Activated T-cell treated with anti-CD3 and anti-CD28 coated beads, Interleukin-2, amount 50 U/mL, for 1 hour (primary cell): ENCODE measurements at regions not wholly inside any gene's neighbourhood (a gene's known extent, or its start where the extent isn't known, plus 50 kb on each side); places are given as distances from the start of the nearest gene placed in this dataset.

Source experiments
- DNase-seq: peaks from one replicate; pipeline ENCODE4 v3.0.0-alpha.2; 2020

DNA sequence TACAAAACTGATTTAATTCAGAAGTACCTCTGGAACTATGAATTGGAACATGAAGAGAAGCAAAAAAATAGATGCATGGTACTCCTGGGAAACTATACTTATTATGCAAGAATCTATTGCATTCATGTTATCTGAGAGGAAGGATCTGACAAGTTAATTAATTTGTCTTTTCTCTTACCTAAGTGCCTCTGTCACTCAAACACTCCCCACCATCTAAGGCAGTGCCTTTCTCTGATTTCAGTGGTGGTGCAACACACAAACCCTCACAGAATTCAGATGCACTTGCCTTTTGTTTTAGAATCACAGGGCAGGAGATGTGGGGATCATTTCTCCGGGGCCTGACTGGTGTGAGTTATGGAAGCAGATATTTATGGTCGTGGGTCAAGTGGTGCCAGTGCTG is 52.5 kb upstream of the C9orf72 start:
- no peak for DNase-seq

DNA sequence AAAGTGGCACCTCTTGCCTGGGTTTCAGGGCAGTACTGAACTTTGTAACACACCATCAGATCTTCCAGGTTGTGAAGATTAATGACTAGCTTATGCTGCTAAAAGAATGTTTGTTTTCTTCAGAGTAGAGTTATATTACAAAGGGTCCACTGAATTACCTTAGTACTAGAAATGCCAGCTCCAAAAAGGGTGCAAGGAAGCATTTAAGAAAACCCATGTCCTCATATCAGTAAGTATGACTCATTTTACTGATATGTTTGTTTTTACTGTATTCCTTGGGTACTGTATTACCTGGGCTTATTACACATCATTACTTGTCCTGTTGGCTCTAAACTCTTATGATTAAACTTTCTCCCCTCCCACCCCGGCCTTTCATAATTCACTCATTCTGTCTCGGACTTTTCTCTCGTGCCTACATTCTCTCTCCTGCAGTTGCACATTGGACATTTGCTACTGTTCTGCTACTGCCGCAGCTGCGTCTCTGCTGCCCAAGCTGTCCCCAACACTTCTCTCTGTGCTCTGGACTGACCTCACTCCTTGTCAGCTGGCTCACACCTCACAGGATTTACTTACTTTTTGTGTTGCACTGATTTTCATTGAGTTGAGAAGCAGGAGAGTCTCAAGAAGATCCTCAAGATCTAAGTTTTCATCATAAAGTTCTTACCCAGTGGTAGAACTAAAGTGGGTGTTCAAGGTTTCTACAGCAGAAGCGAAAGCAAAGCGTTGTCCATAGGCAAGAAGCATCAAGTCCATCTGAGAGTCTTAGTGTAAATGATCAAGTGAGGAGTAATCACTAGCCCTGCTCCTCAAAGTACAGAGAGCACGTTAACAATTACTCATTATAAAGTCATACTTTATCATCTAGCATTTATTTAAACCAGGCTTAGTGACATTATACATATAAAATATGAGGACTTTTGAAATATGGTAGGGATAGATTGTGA is 53.2 kb upstream of the C9orf72 start:
- no peak for DNase-seq

GRCh38 chr9:27627188-27627564 is 53.9 kb upstream of the C9orf72 start:
- no peak for DNase-seq

DNA sequence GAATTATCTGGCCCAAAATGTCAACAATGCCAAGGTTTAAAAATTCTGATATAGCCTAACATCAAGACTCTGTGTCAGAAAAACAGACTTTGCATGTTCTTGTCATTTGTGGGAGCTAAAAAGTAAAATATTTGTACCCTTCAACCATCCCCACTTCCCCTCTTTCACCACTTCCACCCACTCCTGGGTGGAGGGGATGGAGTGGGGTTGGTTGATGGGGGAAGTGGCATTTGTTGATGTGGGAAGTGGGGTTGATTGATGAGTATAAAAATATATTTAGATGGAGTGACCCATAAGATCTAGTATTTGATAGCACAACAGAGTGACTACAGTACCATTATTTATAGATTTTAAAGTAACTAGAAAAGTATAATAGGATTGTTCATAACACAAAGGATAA is 55.0 kb upstream of the C9orf72 start:
- DNase-seq, result no peak

DNA sequence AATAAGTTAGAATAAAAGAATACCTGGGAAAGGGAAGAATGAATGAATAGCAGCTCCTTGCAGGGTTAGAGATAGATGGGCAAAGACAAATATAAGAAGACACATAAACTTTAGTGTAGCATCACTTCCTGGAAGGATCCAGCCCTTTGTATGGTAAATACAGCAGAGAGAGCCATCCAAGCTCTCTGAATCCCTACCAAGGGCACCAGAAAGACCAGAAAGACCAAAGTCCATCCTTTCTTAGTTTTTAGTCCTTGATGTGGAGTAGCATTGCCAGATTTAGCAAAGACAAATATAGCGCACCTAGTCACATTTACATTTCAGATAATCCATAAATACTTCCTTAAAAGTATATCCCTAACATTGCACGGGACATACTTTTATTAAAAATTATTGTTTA is 56.1 kb upstream of the C9orf72 start:
- DNase-seq, result no peak

DNA sequence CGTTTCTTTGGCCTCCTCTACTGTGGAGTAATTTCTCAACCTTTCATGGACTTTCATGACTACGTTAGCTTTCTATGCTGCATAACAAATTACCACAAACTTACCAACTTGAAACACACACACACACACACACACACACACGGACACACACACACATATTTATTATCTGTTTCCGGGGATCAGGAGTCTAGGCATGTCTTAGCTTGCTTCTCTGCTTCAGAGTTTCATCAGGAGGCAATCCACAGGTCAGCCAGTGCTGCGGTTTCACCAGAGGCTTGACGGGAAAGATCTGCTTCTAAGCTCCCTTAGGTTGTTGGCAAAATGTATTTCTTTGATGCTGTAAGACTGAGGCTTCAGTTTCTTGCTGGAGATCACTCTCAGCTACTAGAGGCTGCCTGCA is 59.0 kb upstream of the C9orf72 start:
- DNase-seq, result no peak

DNA sequence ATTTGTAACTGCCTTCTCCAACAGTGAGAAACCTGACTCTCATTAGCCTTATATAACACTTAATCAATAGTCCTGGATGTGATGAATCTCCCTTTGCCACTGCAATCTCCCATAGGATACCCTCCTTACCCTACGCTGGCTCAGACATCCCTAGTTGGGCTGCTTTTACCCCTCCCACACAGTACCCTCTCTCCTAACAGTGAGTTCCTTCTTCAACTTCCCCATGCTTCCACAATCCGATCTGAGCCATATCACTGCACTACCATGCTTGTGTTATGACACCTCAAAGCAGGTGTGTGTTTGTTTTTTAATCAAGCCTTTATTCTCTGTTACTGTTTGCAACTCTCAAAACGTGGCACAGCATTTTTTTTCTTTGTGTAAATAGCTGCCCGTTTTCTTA is 60.5 kb upstream of the C9orf72 start:
- no peak for DNase-seq

GRCh38 chr9:27634879-27635278 is 61.6 kb upstream of the C9orf72 start:
- DNase-seq, result no peak

DNA sequence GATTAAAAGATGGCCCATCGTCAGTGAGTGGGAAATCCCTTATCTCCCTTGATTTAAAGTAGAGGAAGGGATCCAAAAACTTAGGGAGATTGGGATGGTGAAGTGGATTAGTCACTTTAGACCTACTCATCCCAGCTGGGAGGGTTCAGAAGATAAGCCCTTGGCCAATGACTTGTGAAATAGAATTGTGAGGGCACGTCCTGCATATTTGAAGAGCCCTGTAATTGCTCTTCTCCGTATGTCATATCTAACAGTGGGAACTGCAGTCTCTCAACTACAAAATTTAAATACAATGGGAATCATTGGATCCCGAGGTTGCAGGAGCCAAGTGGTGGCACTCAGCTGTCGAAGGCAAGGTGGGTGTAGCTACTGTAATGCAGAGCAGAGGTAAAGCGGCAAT is 65.4 kb upstream of the C9orf72 start:
- no peak for DNase-seq

DNA sequence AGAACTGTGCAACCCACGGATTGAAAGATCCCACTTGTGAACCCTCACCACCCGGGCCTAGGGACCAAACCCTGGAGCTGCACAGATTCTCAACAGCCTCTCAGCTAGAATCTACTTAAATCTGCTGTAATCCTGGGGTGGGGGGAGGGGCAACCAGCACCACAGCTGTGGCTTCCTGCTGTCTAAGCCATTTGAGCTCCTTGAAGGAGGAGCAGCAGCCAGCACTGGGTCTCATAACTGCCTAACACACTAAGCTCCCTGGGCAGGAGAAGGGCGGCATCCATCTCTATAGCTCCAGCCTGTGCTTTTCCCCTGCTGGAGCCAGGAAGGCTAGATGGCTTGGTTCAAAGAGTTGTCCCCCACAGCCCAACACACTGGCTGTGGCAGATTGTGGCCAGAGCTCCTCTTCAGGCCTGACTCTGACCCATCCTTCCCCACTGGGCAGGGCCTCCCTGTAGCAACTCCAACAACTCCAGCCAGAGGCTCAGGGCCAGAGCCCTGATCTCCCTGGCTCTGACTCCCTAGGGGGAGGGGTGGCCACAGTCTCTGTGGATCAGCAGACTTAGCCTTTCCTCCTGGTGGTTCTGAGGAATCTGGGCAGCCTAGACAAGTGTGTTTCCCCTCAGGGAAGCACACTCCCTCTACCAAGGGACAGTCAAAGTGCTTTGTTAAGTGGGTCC is 72.0 kb upstream of the C9orf72 start:
- no peak for DNase-seq

DNA sequence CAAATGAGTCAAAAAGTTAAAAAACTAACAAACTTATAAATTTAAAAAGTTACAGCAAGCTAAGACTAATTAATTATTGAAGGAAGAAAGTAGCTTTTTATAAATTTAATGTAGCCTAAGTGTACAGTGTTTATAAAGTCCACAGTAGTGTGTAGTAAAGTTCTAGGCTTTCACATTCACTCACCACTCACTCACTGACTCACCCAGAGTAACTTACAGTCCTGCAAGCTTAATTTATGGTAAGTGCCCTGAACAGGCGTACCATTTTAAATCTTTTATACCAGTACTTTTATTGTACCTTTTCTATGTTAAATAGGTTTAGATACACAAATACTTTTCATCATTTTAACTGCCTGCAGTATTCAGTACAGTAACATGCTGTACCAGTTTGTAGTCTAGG is 80.0 kb upstream of the C9orf72 start:
- no peak for DNase-seq

DNA sequence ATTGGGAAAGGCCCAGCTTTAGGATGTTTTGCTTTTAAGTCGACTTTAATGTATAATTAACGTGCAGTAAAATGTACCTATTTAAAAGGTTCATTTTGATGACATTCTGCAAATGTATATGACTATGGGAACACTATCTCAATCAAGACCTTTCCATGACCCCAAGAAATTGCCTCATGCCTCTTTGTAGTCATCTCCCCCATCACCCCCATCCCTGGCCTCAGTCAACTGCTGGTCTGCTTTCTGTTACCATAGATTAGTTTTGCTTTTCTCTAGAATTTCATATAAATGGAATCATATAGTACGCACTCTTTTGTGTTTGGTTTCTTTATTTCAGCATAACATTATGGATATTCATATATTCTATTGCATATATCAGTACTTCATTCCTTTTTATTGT is 80.7 kb upstream of the C9orf72 start:
- DNase-seq, result no peak

- no peak for DNase-seq
Observed at GRCh38 chr9:27654629-27655285, 81.5 kb upstream of the C9orf72 start.

DNA sequence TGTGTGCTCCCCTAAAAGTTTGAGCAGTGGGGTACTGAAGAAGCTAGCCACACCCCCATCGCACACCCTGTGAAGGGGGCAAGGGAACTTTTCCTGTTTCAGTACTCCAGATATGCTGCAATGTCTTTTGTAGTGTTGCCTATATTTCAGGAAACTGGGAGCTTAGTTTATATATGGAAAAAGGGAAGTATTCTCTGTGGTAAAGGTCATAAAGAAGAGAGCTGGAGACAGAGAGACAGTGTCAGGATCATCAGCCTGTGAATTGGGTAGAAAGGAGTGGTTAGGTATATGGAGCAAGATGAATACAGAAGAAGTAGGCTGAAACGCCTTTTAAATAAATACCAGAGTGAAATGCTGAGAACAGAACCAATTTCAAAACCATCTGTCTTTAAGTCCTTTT is 82.2 kb upstream of the C9orf72 start:
- no peak for DNase-seq

DNA sequence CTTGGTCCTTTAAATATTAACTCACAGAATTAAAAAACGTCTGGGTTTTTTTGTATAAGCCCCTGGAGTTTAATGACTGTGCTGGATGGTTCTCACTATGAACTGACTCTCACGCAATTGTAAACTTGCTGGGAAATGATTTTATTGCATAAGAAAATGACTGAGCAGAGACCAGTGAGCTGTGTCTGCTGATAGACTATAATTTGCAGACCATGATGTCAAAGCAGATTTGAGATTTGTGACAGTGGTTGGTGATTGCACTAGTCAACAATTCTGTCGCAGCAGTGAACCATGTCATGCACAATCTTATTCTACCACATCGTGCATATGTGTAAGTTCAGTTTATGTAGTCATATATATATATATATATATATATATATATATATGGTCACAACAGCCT is 85.7 kb upstream of the C9orf72 start:
- no peak for DNase-seq

DNA sequence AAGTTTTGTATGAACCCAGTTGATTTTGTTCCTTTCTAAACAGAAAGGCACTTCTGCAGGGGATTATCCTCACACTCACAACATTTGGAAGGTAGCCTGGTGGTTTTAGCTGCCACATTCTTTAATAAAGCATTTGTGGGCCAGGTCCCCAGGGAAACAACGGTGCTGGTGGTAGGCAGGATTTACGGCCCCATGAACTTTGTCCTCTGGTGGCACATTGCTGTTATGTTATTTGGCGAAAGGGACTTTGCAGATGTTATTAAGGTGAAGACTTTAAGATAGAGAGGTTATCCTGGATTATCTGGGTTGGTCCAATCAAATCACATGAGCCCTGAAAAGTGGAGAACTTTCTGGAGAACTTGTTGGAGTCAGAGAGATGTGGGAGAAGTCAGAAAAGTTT is 86.3 kb upstream of the C9orf72 start:
- no peak for DNase-seq

DNA sequence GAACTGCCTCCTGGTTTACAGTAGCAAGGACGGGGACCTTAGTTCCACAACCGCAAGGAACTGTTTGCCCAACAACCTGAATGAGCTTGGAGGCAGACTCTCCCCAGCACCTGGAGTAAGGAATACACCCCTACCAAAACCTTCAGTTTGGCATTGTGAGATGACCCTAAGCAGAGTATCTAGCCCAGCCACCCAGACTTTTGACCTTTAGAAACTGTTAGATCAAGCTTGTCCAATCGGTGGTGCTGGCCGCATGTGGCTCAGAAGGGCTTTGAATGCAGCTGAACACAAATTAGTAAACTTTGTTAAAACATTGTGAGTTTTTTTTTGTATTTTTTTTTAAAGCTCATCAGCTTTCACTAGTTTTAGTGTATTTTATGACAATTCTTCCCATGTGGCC is 86.9 kb upstream of the C9orf72 start:
- DNase-seq, result no peak

DNA sequence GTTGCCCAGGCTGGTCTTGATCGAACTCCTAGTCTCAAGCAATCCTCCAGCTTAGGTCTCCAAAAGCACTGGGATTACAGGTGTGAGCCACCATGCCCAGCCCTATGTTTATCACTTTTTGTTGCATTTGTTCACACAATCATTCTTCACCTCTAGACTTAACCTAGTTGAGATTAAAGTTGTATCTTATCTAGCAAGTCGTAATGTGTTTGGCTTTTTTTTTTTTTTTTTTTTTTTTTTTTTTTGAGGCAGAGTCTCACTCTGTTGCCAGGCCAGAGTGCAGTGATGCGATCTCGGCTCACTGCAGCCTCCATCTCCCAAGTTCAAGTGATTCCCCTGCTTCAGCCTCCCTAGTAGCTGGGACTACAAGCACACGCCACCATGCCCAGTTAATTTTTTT is 90.2 kb upstream of the C9orf72 start:
- DNase-seq, result no peak

- no peak for DNase-seq
Observed at GRCh38 chr9:27664121-27664779, 91.0 kb upstream of the C9orf72 start.

DNA sequence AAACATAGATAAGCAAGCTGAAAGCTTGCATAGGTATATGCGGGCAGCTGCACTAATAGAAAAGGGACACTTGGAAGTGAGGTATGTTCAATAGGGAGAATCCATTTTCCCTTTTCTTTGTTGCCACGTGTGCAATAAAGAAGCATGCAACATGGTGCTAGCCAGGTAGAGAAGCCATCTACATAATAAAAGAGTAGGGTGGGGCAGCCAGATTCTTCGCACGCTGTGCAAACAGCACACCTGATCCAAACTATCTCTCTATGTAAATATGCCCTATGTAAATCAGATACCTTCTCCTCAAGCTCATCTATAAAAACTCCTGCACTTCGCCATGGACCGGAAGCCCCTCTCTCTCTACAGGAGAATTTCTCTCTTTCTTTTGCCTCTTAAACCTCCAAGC is 91.9 kb upstream of the C9orf72 start:
- no peak for DNase-seq

DNA sequence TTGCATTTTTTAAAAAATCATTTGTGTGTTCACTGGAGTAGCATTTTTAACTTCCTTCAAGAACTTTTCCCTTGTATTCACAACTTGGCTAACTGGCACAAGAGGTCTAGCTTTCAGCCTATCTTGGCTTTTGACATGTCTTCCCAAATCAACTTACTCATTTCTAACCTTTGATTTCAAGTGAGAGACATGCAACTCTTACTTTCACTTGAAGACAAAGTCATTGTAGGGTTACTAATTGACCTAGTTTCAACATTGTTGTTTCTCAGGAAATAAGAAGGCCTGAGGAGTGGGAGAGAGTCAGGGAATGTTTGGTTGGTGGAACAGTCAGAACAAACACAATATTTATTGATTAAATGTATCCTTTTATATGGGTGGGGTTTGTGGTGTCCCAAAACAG is 95.0 kb upstream of the C9orf72 start:
- no peak for DNase-seq

DNA sequence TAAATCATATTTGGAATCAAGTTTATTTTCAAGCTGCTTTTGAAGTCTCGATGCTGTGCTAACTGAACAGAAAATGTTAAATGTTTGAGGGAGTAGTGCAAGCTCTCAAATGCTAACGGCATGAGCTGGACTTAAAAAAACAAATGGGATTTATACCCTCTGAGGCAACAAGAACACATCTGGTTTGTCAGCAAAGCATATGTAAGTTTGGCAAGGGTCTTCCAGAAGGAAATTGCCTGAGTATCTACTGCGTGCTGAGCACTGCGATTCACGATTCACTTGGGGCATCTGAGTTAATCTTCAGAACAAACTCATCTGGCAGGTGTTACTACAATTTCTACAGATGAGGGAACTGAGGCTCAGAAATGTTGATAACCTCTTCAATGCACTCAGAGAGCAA is 98.4 kb upstream of the C9orf72 start:
- DNase-seq, result no peak

DNA sequence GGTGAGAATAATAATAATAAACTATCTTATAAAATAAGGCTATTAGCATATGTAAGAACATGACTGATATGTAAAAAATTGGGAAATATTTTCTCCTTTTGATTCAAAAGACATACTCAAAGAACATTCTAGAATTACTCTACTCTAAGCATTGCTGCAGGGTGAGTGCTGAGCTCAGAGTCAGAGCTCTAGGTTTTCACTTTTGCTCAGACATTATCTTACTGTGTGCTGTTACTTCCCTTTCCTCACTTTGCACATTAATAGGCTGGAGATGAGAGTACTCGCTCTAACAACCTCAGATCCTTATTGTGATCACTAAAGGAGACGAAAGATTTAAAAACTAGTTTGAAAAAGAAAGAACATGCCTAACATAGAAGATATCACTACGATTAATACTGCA is 99.4 kb upstream of the C9orf72 start:
- DNase-seq, result no peak

GRCh38 chr9:27673641-27674040 is 100.4 kb upstream of the C9orf72 start:
- no peak for DNase-seq
